ENCODE measurements at regions not wholly inside any gene's neighbourhood (a gene's known extent, or its start where the extent isn't known, plus 50 kb on each side); places are given as distances from the start of the nearest gene placed in this dataset.

DNA sequence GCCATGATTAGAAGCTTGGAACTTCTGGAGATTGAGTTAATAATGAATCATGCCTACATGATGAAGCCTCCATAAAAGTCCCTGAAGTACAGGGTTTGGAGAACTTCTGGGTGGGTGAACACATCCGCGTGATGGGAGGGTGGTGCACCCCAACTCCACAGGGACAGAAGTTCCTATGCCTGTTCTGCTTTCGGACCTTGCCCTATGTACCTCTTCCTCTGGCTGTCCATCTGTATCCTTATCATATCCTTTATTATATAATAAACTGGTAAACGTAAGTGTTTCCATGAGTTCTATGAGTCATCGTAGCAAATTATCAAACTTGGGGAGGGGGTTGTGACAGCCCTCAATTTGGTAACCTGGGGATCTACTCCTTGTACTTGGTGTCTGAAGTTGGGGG lies 60.2 kb downstream of the ADM start:
- ChIA-PET CTCF (ENCODE audit: unreplicated experiment) (no interaction called here), POLR2A (no interaction called here)
- H3K9me2 ChIP-seq (ENCODE audit: insufficient read depth, low read length): no peaks in the 10 kb centered on the region
- no peak overlapping the region for H2AFZ ChIP-seq (ENCODE audit: low read length)
- H3K4me2 ChIP-seq (ENCODE audit: low read length): no peak overlapping the region
- H4K20me1 ChIP-seq (ENCODE audit: insufficient read depth, low read length): no peaks in the 10 kb centered on the region
- no TSS peak for BruUV-seq (replicated peaks)
- intact Hi-C loops (cut with micrococcal nuclease; ENCODE audit: unreplicated experiment): no loop called here
- no peak overlapping the region for H3K27ac ChIP-seq (ENCODE audit: low read depth, low read length, poor library complexity, severe bottlenecking)
- no peaks in the 10 kb centered on the region for H3K36me3 ChIP-seq (ENCODE audit: insufficient read depth, low read length)
- H3K4me3 ChIP-seq (ENCODE audit: low read depth, low read length, poor library complexity, severe bottlenecking): no peak overlapping the region
- no peak for DNase-seq (ENCODE audit: low spot score)
- H3K79me2 ChIP-seq (ENCODE audit: insufficient read depth, low read depth, low read length): no peaks in the 10 kb centered on the region
- TF ChIP-seq, protein P1, sequence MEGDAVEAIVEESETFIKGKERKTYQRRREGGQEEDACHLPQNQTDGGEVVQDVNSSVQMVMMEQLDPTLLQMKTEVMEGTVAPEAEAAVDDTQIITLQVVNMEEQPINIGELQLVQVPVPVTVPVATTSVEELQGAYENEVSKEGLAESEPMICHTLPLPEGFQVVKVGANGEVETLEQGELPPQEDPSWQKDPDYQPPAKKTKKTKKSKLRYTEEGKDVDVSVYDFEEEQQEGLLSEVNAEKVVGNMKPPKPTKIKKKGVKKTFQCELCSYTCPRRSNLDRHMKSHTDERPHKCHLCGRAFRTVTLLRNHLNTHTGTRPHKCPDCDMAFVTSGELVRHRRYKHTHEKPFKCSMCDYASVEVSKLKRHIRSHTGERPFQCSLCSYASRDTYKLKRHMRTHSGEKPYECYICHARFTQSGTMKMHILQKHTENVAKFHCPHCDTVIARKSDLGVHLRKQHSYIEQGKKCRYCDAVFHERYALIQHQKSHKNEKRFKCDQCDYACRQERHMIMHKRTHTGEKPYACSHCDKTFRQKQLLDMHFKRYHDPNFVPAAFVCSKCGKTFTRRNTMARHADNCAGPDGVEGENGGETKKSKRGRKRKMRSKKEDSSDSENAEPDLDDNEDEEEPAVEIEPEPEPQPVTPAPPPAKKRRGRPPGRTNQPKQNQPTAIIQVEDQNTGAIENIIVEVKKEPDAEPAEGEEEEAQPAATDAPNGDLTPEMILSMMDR (conservative IDR thresholded peaks at IDR 0.05; ENCODE audit: low read length): no peak
- TF ChIP-seq EZH2phosphoT487 (IDR thresholded peaks at IDR 0.05; ENCODE audit: borderline replicate concordance, low read depth, low read length): no peak
- no peaks in the 10 kb centered on the region for H3K9me3 ChIP-seq (ENCODE audit: low read length)
- H3K4me1 ChIP-seq (ENCODE audit: insufficient read depth, low read length, poor library complexity, severe bottlenecking): peaks cover 9% of the 10 kb centered on the region

DNA sequence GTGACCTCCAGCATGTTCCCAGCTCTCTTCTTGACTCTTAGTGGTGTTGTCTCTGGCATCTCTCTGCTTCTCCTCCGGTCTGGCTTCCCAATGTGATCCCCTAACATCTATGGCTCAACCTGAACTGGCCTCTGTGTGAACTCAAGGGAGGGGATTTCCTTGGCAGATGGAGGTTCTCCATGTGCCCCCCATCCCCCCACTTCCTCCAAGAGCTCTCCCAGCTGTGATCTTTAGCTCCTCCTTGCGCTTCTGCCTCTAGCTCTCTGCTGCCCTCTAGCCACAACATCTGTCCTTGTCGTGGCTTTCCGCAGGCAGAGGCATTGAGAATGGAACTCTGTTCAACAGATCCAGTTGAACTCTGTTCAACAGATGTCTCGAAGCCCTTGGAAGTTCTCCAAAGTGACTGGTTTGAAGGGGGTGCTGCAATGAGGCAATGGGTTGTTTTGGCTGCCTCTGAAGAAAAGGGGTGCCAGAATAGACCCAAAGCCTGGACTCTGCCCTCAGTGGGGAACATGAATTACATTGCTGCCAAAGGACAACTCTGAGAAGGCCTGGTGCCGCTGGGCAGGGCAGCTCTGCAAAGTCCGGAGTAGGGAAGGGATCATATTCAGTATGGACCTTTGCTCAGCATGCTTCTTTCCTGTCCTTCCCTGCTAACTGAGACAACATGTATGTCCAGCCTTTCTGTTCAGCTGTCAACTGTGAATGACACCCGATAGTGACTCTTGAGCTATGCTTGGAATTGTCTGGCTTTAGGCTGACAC lies 61.9 kb downstream of the ADM start:
- H3K9me2 ChIP-seq (ENCODE audit: insufficient read depth, low read length): no peaks in the 10 kb centered on the region
- intact Hi-C loops (cut with micrococcal nuclease; ENCODE audit: unreplicated experiment): loop anchor here (1.0 kb wide), 1 partner anchor 158 kb away; no protein-coding TSS in a partner anchor
- H3K9me3 ChIP-seq (ENCODE audit: low read length): no peaks in the 10 kb centered on the region
- DNase-seq (ENCODE audit: low spot score): peak; percentile 83
- no peaks in the 10 kb centered on the region for H3K36me3 ChIP-seq (ENCODE audit: insufficient read depth, low read length)
- H3K4me3 ChIP-seq (ENCODE audit: low read depth, low read length, poor library complexity, severe bottlenecking): no peak overlapping the region
- H2AFZ ChIP-seq (ENCODE audit: low read length): peak overlapping the region; percentile 82
- no peaks in the 10 kb centered on the region for H3K79me2 ChIP-seq (ENCODE audit: insufficient read depth, low read depth, low read length)
- POLR2A ChIA-PET: interaction anchor here (0.6 kb wide), 2 partner anchors 333 to 387 kb away, joined by 3 read pairs; no protein-coding TSS in a partner anchor
- no peak for TF ChIP-seq EZH2phosphoT487 (IDR thresholded peaks at IDR 0.05; ENCODE audit: borderline replicate concordance, low read depth, low read length)
- TF ChIP-seq, protein P1 (conservative IDR thresholded peaks at IDR 0.05; ENCODE audit: low read length): peak; percentile 91
- H4K20me1 ChIP-seq (ENCODE audit: insufficient read depth, low read length): no peaks in the 10 kb centered on the region
- CTCF ChIA-PET (ENCODE audit: unreplicated experiment): interaction anchor here (0.5 to 1.2 kb wide), 4 partner anchors 8 to 884 kb away, joined by 3 to 5 read pairs (median 3); no protein-coding TSS in a partner anchor
- BruUV-seq (replicated peaks): no TSS peak
- H3K4me2 ChIP-seq (ENCODE audit: low read length): peak overlapping the region; percentile 45
- H3K27ac ChIP-seq (ENCODE audit: low read depth, low read length, poor library complexity, severe bottlenecking): no peak overlapping the region
- H3K4me1 ChIP-seq (ENCODE audit: insufficient read depth, low read length, poor library complexity, severe bottlenecking): peaks cover 9% of the 10 kb centered on the region
